GM18507 (cell line): ENCODE measurements at regions not wholly inside any gene's neighbourhood (a gene's known extent, or its start where the extent isn't known, plus 50 kb on each side); places are given as distances from the start of the nearest gene placed in this dataset.
"Not testable (repeated sequence)": the region's sequence is repeated elsewhere in the genome, so short reads cannot be mapped to it uniquely, and the experiment has no call there.

Experiments
- DNase-seq: peaks from one replicate; pipeline ENCODE4 v3.0.0; 2011; ENCODE audit warnings: low read depth; ENCODE audit not compliant: insufficient read length; ENCODE audit errors: extremely low spot score
- FAIRE-seq: peaks from 2 replicates; lab custom pipeline; 2011; peaks lifted over from hg19 to GRCh38; lab: Jason Lieb, UNC

DNA sequence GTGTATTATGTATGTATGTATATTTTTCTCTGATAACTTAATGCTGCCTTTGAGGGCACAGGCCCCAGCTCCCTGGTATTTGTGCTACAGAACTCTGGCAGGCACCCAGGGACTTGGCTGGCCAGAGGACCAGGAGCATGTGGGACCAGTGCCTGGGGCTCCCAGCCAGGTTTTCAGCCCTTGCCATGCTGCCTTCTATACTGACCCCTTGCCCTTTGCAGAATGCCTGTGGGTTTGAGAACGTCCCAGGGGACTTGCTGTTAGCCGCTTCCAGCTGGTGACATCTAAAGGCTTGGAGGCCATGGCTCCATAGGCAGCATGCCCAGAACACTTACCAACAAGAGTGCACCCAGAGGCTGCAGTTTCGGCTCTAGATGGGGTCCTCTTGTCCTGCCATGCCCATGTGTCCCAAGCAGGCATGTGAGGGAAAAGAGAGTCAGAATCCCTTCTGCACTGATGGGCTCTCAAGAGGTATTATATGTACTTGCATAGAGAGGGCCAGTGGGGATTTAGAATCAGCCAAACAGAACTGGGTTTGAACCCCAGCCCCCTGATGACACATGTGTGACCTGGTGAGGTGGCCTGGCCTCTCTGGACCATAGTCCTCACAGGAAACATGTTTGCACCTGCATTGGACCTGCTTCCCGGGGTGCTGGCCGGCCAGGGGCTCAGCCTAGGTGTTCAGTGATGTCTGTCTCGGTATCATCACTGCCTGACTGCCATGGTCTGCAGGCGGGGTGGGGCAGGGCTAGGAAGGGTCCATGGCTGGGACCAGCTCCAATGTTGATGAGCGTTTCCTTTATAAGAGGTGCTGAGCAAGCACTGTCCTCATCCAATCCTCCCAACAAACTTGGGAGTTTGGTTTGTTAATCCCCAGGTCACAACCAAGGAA is 119.2 kb upstream of the FHL2 start:
- no peak for DNase-seq
- no peak for FAIRE-seq

DNA sequence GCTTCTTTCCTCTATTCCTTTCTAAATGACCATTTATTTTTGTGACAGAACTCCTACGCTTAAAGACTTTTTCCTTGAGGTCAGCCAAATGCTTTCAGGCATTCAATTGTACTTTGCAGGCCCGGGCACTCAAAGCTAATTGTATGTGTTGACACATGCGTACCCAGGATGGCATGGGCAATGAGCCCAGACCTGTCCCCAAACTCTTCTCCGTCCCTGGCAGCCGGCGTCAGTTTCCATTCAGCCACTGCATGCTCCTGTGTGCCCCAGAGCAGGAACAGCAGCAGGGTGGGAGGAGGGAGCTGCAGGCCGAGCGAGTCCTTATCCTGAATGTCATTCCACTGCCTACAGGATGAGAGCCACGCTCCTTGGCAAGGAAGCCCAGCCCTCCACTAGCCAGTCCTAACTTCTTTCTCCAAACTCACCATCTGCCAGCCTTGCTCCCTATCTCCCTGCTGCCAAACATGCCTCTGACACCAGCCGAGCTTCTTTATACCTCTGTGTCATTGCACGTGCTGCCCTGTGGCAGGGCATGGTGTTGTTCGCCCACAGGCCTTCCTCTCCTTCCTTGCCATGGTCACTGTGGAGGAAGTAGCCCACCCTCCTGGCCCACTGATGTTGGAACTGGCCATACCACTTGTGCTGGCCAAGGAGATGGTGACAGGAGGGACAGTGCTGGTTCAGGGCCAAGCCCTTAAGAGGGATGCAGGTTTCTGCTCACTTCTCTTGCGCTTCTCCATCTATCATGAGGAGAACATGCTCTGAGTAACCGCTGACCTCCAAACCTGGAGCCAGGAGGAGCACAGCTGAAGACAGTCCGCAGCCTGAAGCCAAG is 116.9 kb upstream of the FHL2 start:
- FAIRE-seq, result no peak

DNA sequence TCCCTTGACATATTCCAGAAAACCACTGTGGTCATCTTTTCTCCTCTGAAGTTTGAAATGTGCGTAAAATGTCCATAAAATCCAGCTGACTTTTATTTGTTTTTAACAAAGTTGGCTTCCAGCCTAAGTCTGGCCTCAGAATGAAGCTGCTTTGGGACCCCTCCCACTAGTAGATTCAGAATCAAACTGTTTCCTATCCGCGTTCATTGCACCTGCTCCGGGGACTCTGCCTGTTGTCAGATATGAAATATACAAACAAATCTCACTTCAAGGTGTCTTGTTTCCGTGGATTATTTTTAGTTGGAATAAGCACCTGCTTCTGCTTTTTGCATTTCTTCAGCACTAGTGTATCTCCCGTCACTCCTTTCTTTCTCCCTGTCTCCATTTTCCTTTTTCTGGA is 115.7 kb upstream of the FHL2 start:
- no peak for FAIRE-seq

More for the DNA sequence above, 116.9 kb upstream of the FHL2 start:
- no peak for DNase-seq

DNA sequence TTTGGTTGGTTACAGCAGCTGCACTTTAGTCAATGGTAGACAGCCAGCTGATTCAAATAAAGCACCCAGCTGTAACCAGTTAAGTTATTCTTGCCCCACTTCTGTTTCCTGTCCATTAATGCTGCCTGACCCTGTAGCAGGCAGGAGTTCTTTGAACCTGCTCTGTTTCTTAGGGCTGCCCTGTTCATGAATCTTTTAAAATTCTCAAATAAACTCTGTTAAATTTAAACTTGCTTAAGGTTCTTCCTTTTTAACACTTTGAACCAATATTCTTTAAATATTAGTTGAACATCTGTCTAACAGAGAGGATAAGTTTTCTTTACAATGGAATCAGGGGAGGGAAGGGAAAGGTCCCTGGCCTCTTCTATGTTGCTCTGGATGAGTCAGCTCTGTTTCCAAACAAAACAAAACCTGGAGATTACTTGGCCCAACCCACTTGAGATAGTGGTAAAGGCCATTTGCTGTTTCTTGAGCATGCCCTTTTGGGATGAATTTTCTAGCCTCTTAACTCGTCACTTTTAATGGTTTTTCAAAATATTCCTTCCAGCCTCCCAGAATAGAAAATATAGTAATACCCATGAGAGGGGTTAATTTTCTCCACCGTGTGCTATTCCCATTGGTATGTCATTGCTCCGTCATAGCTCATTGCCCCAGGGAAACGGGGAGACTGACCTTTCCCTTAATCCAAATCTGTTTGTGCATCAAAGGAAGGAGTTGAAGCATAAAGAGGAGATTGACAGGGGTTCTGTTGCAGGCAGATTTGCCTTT is 112.1 kb upstream of the FHL2 start:
- no peak for FAIRE-seq

More for the DNA sequence above, 115.7 kb upstream of the FHL2 start:
- DNase-seq, result no peak

DNA sequence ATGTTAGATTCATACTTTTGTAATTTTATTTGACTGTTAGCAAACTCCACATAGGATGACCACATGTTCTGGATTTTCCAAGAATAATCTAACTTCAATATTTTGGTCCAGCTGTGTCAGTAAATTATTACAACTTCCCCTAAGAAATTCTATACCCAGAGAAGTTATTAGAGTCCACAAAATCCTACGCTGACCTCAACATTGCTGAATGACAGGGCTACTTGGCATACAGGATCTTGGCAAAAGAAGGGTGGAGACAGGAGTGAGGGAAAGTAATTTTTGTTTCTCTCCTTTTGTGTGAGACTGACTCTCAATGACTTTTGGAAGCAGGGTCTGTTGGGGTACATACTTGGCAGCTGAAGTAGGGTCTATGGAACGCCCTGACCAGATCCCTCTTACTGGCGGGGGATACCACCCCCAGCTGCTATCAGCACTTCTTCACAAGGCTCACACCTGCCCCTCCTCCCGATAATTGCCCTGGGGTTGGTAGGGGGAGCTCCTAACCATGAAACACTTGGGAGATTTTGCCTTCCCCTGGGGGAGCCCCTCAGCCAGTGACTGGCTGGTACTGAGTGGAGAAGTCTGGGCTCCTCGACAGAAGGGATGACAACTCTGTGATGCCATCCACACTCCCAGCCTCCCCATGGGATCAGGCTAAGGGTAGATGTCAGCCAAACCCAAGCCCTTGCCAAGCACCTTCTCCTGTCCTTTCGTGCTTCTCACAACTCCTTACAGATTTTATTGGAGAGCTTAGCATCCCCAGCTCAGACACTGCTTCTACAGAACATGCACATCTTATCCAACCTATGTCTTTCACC is 110.6 kb upstream of the FHL2 start:
- DNase-seq, result no peak
- FAIRE-seq, result no peak

More for the DNA sequence above, 112.1 kb upstream of the FHL2 start:
- DNase-seq, result no peak

DNA sequence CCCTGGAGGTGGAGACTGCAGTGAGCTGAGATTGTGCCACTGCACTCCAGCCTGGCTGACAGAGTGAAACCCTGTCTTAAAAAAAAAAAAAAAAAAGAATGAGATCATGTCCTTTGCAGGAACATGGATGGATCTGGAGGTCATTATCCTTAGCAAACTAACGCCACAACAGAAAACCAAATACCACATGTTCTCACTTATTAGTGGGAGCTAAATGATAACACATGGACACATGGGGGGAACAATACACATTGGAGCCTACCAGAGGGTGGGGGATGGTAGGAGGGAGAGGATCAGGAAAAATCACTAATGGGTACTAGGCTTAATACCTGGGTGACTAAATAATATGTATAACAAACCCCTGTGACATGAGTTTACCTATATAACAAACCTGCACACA is 108.0 kb upstream of the FHL2 start:
- FAIRE-seq, DNase-seq: not testable (repeated sequence)

DNA sequence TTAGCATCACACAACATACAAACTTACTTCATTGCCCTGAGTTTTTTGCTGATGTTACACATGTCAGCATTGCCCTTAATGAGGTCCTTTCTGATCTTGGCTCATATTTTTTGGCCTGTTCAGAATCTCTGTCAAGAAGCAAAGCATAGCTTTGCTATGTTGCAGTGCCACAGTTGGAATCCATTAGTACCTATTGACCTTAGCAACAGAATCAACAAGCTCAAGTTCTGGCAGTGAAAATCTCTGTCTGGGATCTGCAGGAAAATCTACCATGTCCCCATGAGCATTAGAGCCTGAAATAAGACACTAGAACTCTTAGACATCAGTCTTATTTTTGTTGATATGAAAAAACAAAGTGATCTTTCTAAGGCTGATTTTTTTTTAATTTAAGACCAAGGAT is 105.6 kb upstream of the FHL2 start:
- FAIRE-seq, result no peak

DNA sequence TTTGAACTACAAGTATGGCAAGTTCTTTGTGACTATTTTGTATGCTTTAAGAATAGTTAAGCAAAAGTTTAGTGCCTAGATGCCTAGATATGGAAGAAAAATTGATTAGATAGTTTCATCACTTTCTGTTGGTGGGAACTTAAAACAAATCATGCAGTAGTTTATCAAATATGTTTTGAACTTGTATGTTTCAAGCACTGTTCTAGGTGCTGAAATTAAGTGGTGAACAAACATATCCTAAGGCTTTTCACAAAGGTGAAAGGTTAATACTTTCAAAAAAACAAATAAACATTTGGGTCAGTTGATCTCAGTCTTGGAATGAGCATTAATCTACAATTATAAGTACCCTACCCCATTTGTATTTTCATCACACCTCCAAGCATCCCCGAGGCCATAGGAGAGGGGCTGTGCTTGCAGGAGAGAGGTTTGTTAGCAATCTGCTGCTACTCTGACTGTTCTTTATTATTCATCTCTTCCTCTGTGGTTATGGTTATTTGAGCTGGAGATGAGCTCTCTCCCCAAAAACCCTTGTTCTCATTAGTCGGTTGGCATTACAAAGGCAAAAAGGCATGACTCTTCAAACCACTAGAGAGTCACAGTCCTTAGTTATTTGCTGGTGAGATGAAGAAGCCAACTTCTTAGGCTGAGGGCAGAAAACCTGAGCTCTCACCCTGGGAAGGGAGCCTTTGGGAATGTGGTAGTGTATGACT is 103.9 kb upstream of the FHL2 start:
- FAIRE-seq, result no peak
- no peak for DNase-seq

More for the DNA sequence above, 105.6 kb upstream of the FHL2 start:
- DNase-seq, result no peak

DNA sequence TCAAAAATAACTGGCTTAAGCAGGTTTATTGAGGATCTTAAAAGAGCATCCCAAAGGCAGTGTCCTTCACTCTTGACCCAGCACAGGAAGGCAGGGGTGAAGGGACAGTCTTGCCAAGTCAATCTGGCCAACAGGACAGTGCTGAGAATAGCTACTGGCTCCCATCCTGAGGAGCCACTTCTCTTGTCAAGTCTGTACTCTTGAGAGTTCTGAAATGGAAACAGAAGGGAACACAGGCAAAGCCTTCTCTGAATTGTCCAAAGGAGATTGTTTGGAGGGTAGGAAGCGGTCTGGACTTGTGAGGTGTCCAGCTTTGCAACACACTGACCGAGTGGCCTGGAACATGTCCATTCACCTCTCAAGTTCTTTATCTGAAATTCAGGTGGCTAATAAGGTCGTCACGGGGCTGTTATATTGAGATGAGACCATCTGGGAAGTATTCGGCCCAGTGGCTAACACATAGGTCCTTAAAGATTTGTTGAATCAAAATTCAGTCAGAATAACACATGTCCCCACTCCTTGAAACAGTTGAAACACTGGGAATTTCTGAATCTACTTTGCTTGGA is 99.5 kb upstream of the FHL2 start:
- DNase-seq, result no peak
- FAIRE-seq, result no peak

DNA sequence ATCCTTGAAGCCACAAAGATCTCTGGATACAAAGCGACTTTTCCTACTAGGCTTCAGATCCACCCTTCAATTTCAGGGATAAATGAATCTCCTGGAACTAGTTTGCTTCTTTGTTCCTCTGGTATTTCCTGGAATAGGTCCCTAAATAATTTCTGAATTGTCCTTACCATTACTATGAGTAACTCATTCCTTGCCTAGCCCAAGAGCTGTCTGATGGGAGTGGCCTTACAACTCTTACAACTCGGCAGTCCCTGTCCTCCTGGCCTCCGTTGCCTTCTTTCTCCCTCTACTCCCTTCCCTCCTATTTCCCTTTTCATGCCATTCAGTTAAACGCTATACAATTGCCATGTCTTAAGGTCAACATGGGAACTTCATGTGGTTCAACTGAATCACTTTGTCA is 98.2 kb upstream of the FHL2 start:
- no peak for DNase-seq
- no peak for FAIRE-seq

DNA sequence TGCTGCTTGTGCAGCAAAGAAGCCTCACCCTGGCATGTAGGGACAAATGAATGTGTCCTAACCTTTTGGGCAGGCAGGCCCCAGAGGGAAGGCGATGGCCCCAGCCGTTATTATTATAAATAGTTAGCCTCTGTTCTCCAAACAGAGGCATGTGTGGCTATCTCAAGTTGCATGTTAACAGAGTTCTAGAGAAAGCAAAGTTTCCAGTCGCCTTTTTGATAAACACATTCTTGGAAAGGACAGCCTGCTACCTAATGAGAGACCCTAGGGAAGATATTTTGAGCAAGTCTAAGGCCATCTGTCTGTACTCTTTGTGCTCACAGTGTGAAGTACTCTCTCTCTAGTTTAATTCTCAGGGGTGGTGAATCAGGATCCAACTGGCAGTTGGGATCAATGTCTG is 97.4 kb upstream of the FHL2 start:
- FAIRE-seq (no peak), DNase-seq (no peak)

DNA sequence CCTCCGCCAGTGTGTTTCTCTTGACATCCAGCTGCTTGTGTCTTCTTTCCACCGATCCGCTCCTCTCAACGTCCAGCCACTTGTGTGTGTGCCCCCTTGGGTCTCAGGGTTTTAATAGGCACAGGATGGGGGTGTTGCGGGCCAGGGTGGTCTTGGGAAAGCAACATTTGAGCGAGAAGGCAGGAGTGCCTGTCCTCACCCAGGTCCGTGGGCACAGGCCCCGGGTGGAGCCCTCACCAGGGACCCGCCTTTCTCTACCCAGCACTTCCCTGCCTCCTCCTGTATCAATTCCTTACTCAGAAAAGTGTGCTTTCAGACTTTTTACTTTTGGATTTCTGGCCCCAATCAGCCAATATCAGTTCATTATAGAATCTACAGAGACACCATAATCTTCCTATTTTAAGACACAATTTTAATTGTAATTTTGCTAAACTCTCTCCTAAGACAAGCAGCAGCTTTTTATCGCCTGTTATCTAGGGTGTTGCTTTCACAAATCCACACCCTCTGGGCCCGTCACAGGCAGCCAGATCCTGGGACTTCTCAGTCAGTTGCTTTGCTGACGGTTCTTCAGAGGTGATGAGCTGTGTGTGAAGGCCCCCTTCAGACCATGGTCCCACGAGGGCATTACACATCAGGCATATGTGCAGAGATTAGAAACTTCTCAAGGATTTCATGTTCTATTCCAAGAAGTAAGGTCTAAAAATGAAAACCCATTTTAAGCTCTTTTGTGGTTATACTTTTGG is 96.0 kb upstream of the FHL2 start:
- FAIRE-seq (no peak), DNase-seq (no peak)

DNA sequence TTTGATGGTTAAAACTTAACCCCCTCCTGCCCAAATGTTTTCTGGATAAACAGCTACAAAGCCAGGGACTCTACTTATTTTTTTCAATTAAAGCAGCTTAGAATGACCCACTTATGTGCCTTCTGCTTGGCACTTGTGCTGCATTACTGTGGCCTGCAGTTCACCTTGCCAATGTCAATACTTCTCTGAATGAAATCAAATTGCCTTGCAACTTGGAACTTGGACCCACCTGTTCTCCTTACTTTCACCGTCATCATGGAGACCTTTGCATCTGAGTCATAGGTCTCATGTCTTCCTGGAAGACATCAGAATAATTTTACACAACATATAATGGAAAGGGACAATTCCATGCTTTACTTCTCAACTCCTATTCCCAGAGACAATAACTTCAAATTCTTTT is 92.1 kb upstream of the FHL2 start:
- DNase-seq (no peak), FAIRE-seq (no peak)

DNA sequence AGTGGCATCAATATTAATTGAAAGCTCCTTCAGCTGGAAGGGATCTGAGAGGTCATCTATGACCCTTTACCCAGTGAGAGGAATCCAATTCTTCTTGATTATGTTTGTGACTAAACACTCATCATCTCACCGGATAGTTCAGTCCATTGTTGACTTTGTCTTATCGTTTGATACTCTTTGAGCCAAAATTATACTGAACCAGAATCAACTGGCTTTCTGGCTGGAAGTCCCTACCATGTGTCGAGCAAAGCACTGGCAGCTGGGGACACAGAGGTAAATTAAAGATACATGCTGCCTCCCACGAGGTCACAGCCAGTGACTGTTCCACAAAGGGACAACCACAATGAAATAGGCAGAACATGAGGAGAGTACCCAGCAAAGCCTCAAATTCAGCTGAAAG is 91.4 kb upstream of the FHL2 start:
- no peak for FAIRE-seq
- no peak for DNase-seq

DNA sequence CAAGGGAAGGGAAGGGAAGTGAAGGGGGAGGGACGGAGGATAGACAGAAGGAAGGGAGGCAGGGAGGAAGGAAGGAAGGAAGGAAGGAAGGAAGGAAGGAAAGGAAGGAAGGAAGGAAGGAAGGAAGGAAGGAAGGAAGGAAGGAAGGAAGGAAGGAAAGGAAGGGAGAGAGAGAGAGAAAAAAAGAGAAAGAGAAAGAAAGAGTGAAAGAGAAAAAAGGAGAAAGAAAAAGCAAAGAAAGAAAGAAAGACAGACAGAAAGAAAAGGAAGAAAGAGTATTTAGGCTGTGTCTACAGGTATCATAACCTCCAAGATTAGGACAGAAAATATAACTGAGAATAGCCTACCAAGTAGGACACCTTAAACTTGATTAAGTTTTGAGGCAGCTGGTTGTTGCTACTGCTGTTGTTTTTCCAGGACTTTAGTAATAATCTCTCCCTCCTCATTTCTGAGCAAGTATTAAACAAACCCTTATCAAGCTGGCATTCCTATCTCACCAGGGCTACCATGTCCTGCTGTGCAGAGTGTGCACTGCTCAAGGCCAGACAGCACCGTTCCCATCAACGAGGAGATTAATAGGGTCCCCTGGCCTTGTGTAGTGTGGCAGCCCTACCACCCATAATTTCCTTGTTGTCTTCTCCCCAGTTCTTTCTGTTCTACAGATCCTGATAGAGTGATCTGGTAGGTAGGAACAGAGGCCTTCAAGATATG is 90.5 kb upstream of the FHL2 start:
- FAIRE-seq (no peak), DNase-seq (no peak)

DNA sequence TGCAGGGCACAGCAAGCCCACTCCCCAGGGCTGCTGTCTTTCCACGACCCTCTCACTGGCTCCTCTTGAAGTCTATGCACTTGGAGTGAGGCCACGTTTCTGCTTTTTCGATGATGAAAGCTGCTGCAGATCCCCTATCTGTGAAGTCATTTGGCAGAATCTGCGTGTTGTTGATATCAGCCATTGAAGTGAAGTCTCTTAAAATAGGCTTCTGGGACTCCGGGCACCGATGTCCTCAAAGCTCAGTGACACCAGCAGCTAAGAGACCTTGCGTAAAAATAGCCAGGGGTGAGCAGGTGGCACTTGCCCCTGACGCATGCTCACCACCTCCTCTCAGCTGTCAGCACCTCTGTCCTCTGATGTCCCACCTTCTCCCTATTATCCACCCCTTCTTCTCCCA is 89.4 kb upstream of the FHL2 start:
- no peak for DNase-seq
- no peak for FAIRE-seq
